Right lobe of liver (tissue), 6 donors: ENCODE measurements at regions not wholly inside any gene's neighbourhood (a gene's known extent, or its start where the extent isn't known, plus 50 kb on each side); places are given as distances from the start of the nearest gene placed in this dataset.

Source experiments
- ATAC-seq, 4 donors: fragments of 200-7000 bp; cut with Tn5 transposase; one replicate each; pipeline ENCODE4 v1.9.1; 2020; ENCODE audit warnings: mild to moderate bottlenecking in 4 of 4, moderate library complexity in 4 of 4
- DNase-seq, 3 donors: peaks; one replicate each; pipeline ENCODE4 v3.0.0-alpha.2; 2020
- H3K27ac ChIP-seq, 3 donors: fragments of 200-600 bp; one replicate each; pipeline ENCODE4 v1.8.0; 2022
- H3K27me3 ChIP-seq, 2 donors: fragments of 200-600 bp; one replicate each; pipeline ENCODE4 v1.8.0; 2022
- H3K36me3 ChIP-seq, 4 donors: fragments of 200-600 bp; sonication (generic) in 1 of 4; one replicate each; pipeline versions ENCODE4 v1.5.1 to v1.8.0; 2017 to 2022; ENCODE audit warnings: control low read depth in 1 of 4
- H3K4me1 ChIP-seq, 4 donors: fragments of 200-600 bp; sonication (generic) in 1 of 4; one replicate each; pipeline versions ENCODE4 v1.5.1 to v1.8.0; 2017 to 2022; ENCODE audit warnings: control low read depth in 1 of 4
- H3K4me3 ChIP-seq, 3 donors: fragments of 200-600 bp; one replicate each; pipeline ENCODE4 v1.8.0; 2022
- H3K9me3 ChIP-seq, 4 donors: fragments of 200-600 bp; sonication (generic) in 1 of 4; one replicate each; pipeline versions ENCODE4 v1.5.1 to v1.8.0; 2017 to 2022; ENCODE audit warnings: control low read depth in 1 of 4
- POLR2A ChIP-seq: fragments of 450-650 bp; IDR thresholded peaks from one replicate; pipeline ENCODE4 v1.6.1; 2017; ENCODE audit warnings: antibody characterized with exemption, mild to moderate bottlenecking
- WGBS: methylation state at CpG from one replicate; pipeline ENCODE4 v1.1.6; 2018; ENCODE audit warnings: low coverage, low lambda C conversion rate; ENCODE audit not compliant: insufficient coverage; ENCODE audit errors: missing lambda C conversion rate; 5-methylcytosine and 5-hydroxymethylcytosine counted together
- intact Hi-C, 2 donors: fragments of 100-400 bp; cut with DNase I; formaldehyde crosslinking; loops; one replicate each; pipeline versions ENCODE4 v1.11.2 to v1.14.1; 2022
- TF ChIP-seq, protein P1 (sequence below), 4 donors: fragments of 200-600 bp in 3 of 4; fragments of 450-650 bp in 1 of 4; IDR thresholded peaks; one replicate each; pipeline versions ENCODE4 v1.5.1 to v1.8.0; 2016 to 2022; ENCODE audit warnings: antibody characterized with exemption in 4 of 4, mild to moderate bottlenecking in 2 of 4
- donor health status: DM: no; HTN: yes; CAD: no.
- donor health status: DM: no; HTN: no; CAD: no.
- donor health status: DM: no; HTN: no; CAD: no.
- donor health status: DM: no; HTN: yes; CAD: no.
- donor health status: DM: no; HTN: yes; CAD: no.

DNA sequence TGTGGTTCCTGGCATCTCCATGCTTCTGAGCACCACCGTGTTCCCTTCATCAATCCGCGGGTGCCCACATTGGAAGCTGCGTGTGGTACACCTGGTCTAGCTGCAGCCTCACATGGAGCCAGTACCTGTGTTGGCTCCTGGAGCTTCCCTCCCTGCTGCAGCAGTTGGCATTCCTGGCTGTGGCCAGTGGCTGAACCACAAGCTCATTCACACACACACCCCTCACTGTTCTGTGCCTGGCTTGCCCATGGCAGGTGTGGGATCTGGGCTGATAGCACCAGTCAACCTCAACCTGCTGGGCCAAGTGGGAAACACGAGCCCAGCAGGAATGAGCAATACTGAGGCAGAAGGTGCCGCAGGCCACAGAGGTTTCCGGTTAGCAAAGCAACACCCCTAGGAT is 256.2 kb upstream of the LRFN5 start:
- Histone ChIP-seq H3K4me3 (no peak overlapping the region), H3K36me3 (no peaks in the 10 kb centered on the region), H3K9me3 (no peaks in the 10 kb centered on the region), H3K27me3 (no peaks in the 10 kb centered on the region), H3K4me1 (no peaks in the 10 kb centered on the region), H3K27ac (no peak overlapping the region)
- DNase-seq (no peak), ATAC-seq (no peak)
- WGBS: 71% methylated on average over 4 of the region's 7 CpGs
- intact Hi-C loops: no loop called here
- TF ChIP-seq, protein P1, sequence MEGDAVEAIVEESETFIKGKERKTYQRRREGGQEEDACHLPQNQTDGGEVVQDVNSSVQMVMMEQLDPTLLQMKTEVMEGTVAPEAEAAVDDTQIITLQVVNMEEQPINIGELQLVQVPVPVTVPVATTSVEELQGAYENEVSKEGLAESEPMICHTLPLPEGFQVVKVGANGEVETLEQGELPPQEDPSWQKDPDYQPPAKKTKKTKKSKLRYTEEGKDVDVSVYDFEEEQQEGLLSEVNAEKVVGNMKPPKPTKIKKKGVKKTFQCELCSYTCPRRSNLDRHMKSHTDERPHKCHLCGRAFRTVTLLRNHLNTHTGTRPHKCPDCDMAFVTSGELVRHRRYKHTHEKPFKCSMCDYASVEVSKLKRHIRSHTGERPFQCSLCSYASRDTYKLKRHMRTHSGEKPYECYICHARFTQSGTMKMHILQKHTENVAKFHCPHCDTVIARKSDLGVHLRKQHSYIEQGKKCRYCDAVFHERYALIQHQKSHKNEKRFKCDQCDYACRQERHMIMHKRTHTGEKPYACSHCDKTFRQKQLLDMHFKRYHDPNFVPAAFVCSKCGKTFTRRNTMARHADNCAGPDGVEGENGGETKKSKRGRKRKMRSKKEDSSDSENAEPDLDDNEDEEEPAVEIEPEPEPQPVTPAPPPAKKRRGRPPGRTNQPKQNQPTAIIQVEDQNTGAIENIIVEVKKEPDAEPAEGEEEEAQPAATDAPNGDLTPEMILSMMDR (IDR thresholded peaks at IDR 0.05): no peak

DNA sequence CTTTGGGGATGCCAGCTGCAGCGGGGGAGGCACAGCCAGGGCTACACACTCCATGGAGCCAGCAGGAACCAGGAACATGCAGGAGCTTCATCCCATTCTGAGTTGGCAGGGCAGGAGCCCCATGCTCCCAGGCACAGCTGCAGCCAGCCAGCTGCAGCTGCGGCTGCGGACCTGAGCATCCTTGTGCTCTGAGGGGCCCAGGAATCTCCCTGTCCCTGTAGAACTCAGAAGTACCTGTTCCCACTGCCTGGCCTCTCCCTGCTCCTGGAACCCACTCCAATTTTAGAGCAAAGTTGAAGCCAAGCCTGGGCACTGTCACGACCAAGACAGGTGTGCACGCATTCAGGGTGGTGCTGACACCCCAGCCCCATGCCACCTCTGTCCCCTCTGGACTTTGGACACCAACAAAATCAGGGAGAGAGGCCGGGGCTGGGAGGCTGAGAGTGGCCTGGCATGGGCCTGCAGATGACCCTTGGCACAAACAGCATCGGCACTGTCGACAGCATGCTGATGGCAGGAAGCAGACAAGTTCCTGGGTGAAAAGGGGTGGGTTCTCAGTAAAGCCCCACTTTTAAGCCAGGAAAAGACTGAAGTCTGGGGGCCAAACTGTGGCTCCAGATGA is 257.3 kb upstream of the LRFN5 start:
- ATAC-seq (peak in 1 of 4 donors; percentile 24), DNase-seq (no peak)
- no peak overlapping the region for H3K27ac ChIP-seq
- H3K36me3 ChIP-seq: no peaks in the 10 kb centered on the region
- no peak for TF ChIP-seq POLR2A
- TF ChIP-seq, protein P1 (IDR thresholded peaks at IDR 0.05): no peak
- intact Hi-C loops: no loop called here
- no peaks in the 10 kb centered on the region for H3K27me3 ChIP-seq
- H3K4me3 ChIP-seq: no peak overlapping the region
- 57% methylated on average over 6 of the region's 8 CpGs for WGBS
- H3K4me1 ChIP-seq: no peaks in the 10 kb centered on the region
- no peaks in the 10 kb centered on the region for H3K9me3 ChIP-seq

- Histone ChIP-seq H3K36me3 (no peaks in the 10 kb centered on the region), H3K27ac (no peak overlapping the region), H3K4me3 (no peak overlapping the region), H3K9me3 (no peaks in the 10 kb centered on the region), H3K27me3 (no peaks in the 10 kb centered on the region), H3K4me1 (no peaks in the 10 kb centered on the region)
- ATAC-seq (no peak), DNase-seq (no peak)
- WGBS: 44% methylated on average over 4 of the region's 4 CpGs
- intact Hi-C loops: no loop called here
- TF ChIP-seq, protein P1 (IDR thresholded peaks at IDR 0.05): no peak
Measured at GRCh38 chr14:41343857-41344256, 262.8 kb upstream of the LRFN5 start.

- no peak for DNase-seq
- Histone ChIP-seq H3K9me3 (no peaks in the 10 kb centered on the region), H3K27me3 (no peaks in the 10 kb centered on the region), H3K4me3 (no peak overlapping the region), H3K27ac (no peak overlapping the region), H3K4me1 (no peaks in the 10 kb centered on the region), H3K36me3 (no peaks in the 10 kb centered on the region)
- ATAC-seq: no peak
- WGBS: 12% methylated on average over 1 of the region's 1 CpG
- intact Hi-C loops: no loop called here
- TF ChIP-seq, protein P1 (IDR thresholded peaks at IDR 0.05): no peak
- no peak for TF ChIP-seq POLR2A
Measured at GRCh38 chr14:41313196-41313595, 293.5 kb upstream of the LRFN5 start.

- TF ChIP-seq POLR2A: no peak
- TF ChIP-seq, protein P1 (IDR thresholded peaks at IDR 0.05): no peak
- no peaks in the 10 kb centered on the region for H3K36me3 ChIP-seq
- ATAC-seq (no peak), DNase-seq (no peak)
- no peak overlapping the region for H3K4me3 ChIP-seq
- no peak overlapping the region for H3K27ac ChIP-seq
- intact Hi-C loops: no loop called here
- no peaks in the 10 kb centered on the region for H3K27me3 ChIP-seq
- 21% methylated on average over 3 of the region's 3 CpGs for WGBS
- no peaks in the 10 kb centered on the region for H3K4me1 ChIP-seq
- no peaks in the 10 kb centered on the region for H3K9me3 ChIP-seq
Measured at GRCh38 chr14:41303506-41303905, 303.2 kb upstream of the LRFN5 start.
